Vagina (tissue), 2 donors: ENCODE measurements at regions not wholly inside any gene's neighbourhood (a gene's known extent, or its start where the extent isn't known, plus 50 kb on each side); places are given as distances from the start of the nearest gene placed in this dataset.

Experiments
- DNase-seq, 2 donors: peaks; one replicate each; pipeline ENCODE4 v3.0.0-alpha.2; 2017; ENCODE audit errors: extremely low spot score in 2 of 2
- H3K27ac ChIP-seq: fragments of 200-600 bp; sonication (generic); one replicate; pipeline ENCODE4 v1.5.1; 2019
- H3K27me3 ChIP-seq: fragments of 200-600 bp; sonication (generic); one replicate; pipeline ENCODE4 v1.5.1; 2019
- H3K36me3 ChIP-seq, 2 donors: fragments of 200-600 bp; sonication (generic); one replicate each; pipeline ENCODE4 v1.5.1; 2017 to 2019
- H3K4me1 ChIP-seq: fragments of 200-600 bp; sonication (generic); one replicate; pipeline ENCODE4 v1.5.1; 2019
- H3K4me3 ChIP-seq, 2 donors: fragments of 200-600 bp; sonication (generic); 1 replicate in 1 of 2; 2 replicates in 1 of 2; pipeline ENCODE4 v1.5.1; 2016 to 2019
- H3K9me3 ChIP-seq: fragments of 200-600 bp; sonication (generic); one replicate; pipeline ENCODE4 v1.5.1; 2019
- POLR2A ChIP-seq, 2 donors: fragments of 450-650 bp; IDR thresholded peaks; one replicate each; pipeline ENCODE4 v1.6.1; 2017; ENCODE audit warnings: antibody characterized with exemption in 2 of 2, mild to moderate bottlenecking in 2 of 2, moderate library complexity in 2 of 2
- POLR2AphosphoS5 ChIP-seq, 2 donors: sonication (generic); formaldehyde crosslinking; IDR thresholded peaks; one replicate each; pipeline ENCODE4 v1.9.0; 2017; ENCODE audit warnings: antibody characterized with exemption in 2 of 2, mild to moderate bottlenecking in 2 of 2, low read depth in 1 of 2; ENCODE audit not compliant: insufficient read depth in 1 of 2
- intact Hi-C: fragments of 100-400 bp; cut with DNase I; formaldehyde crosslinking; loops from one replicate; pipeline ENCODE4 v1.15.1; 2023
- TF ChIP-seq, protein P1 (sequence below), 3 experiments: fragments of 450-650 bp in 2 of 3; fragments of 200-600 bp in 1 of 3; sonication (generic) in 1 of 3; IDR thresholded peaks; one replicate each; pipeline ENCODE4 v1.5.1; 2017 to 2019; ENCODE audit warnings: antibody characterized with exemption in 3 of 3, mild to moderate bottlenecking in 2 of 3, moderate library complexity in 2 of 3

DNA sequence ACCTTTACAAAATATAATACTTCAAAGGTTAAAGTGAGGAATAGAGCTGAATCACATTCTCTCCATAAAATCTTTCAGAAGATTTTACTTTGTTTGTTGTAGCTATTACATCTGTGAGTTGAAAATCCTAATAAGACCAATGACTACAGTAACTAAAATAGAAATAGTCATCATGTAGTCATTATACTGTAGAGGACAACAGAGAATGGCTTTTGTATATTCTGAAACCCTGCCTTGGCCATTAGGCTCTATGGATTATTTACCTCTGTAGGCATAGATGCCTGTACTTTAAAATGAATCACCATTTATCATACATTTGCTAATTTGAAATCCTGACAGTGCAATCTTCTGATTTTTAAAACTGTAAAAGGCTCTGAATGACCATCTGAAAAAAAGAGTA lies 923.0 kb downstream of the REEP3 start:
- DNase-seq = no peak
- no peaks in the 10 kb centered on the region for H3K9me3 ChIP-seq
- H3K27ac ChIP-seq = no peak overlapping the region
- intact Hi-C loops = no loop called here
- H3K4me3 ChIP-seq = no peak overlapping the region
- H3K27me3 ChIP-seq = no peaks in the 10 kb centered on the region
- no peaks in the 10 kb centered on the region for H3K36me3 ChIP-seq
- TF ChIP-seq, protein P1, sequence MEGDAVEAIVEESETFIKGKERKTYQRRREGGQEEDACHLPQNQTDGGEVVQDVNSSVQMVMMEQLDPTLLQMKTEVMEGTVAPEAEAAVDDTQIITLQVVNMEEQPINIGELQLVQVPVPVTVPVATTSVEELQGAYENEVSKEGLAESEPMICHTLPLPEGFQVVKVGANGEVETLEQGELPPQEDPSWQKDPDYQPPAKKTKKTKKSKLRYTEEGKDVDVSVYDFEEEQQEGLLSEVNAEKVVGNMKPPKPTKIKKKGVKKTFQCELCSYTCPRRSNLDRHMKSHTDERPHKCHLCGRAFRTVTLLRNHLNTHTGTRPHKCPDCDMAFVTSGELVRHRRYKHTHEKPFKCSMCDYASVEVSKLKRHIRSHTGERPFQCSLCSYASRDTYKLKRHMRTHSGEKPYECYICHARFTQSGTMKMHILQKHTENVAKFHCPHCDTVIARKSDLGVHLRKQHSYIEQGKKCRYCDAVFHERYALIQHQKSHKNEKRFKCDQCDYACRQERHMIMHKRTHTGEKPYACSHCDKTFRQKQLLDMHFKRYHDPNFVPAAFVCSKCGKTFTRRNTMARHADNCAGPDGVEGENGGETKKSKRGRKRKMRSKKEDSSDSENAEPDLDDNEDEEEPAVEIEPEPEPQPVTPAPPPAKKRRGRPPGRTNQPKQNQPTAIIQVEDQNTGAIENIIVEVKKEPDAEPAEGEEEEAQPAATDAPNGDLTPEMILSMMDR (IDR thresholded peaks at IDR 0.05) = no peak
- no peak for TF ChIP-seq POLR2AphosphoS5 (IDR thresholded peaks at IDR 0.05; ENCODE audit: insufficient read depth in 1 of 2, low read depth in 1 of 2)
- TF ChIP-seq POLR2A (IDR thresholded peaks at IDR 0.05) = no peak
- no peaks in the 10 kb centered on the region for H3K4me1 ChIP-seq

- TF ChIP-seq POLR2A (IDR thresholded peaks at IDR 0.05) (no peak), POLR2AphosphoS5 (IDR thresholded peaks at IDR 0.05; ENCODE audit: insufficient read depth in 1 of 2, low read depth in 1 of 2) (no peak)
- TF ChIP-seq, protein P1 (IDR thresholded peaks at IDR 0.05) = no peak
- Histone ChIP-seq H3K9me3 (no peaks in the 10 kb centered on the region), H3K4me1 (no peaks in the 10 kb centered on the region), H3K27ac (no peak overlapping the region), H3K36me3 (no peaks in the 10 kb centered on the region), H3K27me3 (no peaks in the 10 kb centered on the region), H3K4me3 (no peak overlapping the region)
- DNase-seq = no peak
- intact Hi-C loops = no loop called here
Measured at GRCh38 chr10:64444564-64444963, 923.4 kb downstream of the REEP3 start.

- no peak overlapping the region for H3K4me3 ChIP-seq
- DNase-seq = no peak
- no peaks in the 10 kb centered on the region for H3K27me3 ChIP-seq
- H3K9me3 ChIP-seq = no peaks in the 10 kb centered on the region
- no peaks in the 10 kb centered on the region for H3K4me1 ChIP-seq
- no peak for TF ChIP-seq POLR2AphosphoS5 (IDR thresholded peaks at IDR 0.05; ENCODE audit: insufficient read depth in 1 of 2, low read depth in 1 of 2)
- intact Hi-C loops = no loop called here
- H3K36me3 ChIP-seq = no peaks in the 10 kb centered on the region
- no peak overlapping the region for H3K27ac ChIP-seq
Measured at GRCh38 chr10:64449603-64450002, 928.4 kb downstream of the REEP3 start.

GRCh38 chr10:64450312-64450711 lies 929.1 kb downstream of the REEP3 start:
- Histone ChIP-seq H3K4me3 (no peak overlapping the region), H3K4me1 (no peaks in the 10 kb centered on the region), H3K27me3 (no peaks in the 10 kb centered on the region), H3K36me3 (no peaks in the 10 kb centered on the region), H3K9me3 (no peaks in the 10 kb centered on the region), H3K27ac (no peak overlapping the region)
- intact Hi-C loops = no loop called here
- no peak for DNase-seq
- TF ChIP-seq POLR2AphosphoS5 (IDR thresholded peaks at IDR 0.05; ENCODE audit: insufficient read depth in 1 of 2, low read depth in 1 of 2) = no peak
- no peak for TF ChIP-seq POLR2A (IDR thresholded peaks at IDR 0.05)
- TF ChIP-seq, protein P1 (IDR thresholded peaks at IDR 0.05) = no peak

DNA sequence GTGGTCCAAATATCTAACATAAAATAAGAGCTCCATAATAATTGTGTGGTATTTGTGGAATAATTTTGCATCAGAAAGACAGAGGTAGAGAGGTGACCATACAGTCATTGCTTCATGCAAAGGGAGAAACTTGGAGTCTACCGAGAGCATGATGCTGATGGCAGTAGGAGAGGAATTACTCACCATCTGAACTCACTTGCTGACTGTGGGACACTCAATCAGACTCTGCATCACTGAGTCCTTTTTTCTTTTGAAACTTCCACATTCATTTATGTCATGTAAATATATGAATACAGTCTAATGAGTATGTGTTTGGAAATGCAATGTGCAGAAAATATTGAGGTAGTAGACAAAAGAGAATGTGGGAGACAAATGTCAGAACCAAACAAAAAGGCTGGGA lies 933.8 kb downstream of the REEP3 start:
- Histone ChIP-seq H3K9me3 (no peaks in the 10 kb centered on the region), H3K27me3 (no peaks in the 10 kb centered on the region), H3K4me3 (no peak overlapping the region), H3K36me3 (no peaks in the 10 kb centered on the region), H3K27ac (no peak overlapping the region), H3K4me1 (no peaks in the 10 kb centered on the region)
- intact Hi-C loops = no loop called here
- no peak for DNase-seq
- TF ChIP-seq POLR2A (IDR thresholded peaks at IDR 0.05) = no peak
- TF ChIP-seq, protein P1 (IDR thresholded peaks at IDR 0.05) = no peak
- TF ChIP-seq POLR2AphosphoS5 (IDR thresholded peaks at IDR 0.05; ENCODE audit: insufficient read depth in 1 of 2, low read depth in 1 of 2) = no peak

- Histone ChIP-seq H3K4me1 (no peaks in the 10 kb centered on the region), H3K27me3 (no peaks in the 10 kb centered on the region), H3K27ac (no peak overlapping the region), H3K36me3 (no peaks in the 10 kb centered on the region), H3K4me3 (no peak overlapping the region), H3K9me3 (no peaks in the 10 kb centered on the region)
- TF ChIP-seq POLR2AphosphoS5 (IDR thresholded peaks at IDR 0.05; ENCODE audit: insufficient read depth in 1 of 2, low read depth in 1 of 2) = no peak
- TF ChIP-seq, protein P1 (IDR thresholded peaks at IDR 0.05) = no peak
- no peak for TF ChIP-seq POLR2A (IDR thresholded peaks at IDR 0.05)
- intact Hi-C loops = no loop called here
- DNase-seq = no peak
Measured at GRCh38 chr10:64458306-64458705, 937.1 kb downstream of the REEP3 start.
